Upper lobe of left lung (tissue), 4 donors: ENCODE measurements at regions not wholly inside any gene's neighbourhood (a gene's known extent, or its start where the extent isn't known, plus 50 kb on each side); places are given as distances from the start of the nearest gene placed in this dataset.

Experiments
- EP300 ChIP-seq, 4 donors: sonication (generic); formaldehyde crosslinking; IDR thresholded peaks; one replicate each; pipeline ENCODE4 v1.5.1; 2017; ENCODE audit warnings: antibody characterized with exemption in 4 of 4, control low read depth in 2 of 4
- POLR2A ChIP-seq, 4 donors: fragments of 450-650 bp; IDR thresholded peaks; one replicate each; pipeline ENCODE4 v1.5.1; 2016 to 2017; ENCODE audit warnings: antibody characterized with exemption in 4 of 4, mild to moderate bottlenecking in 2 of 4
- TF ChIP-seq, protein P1 (sequence below), 6 experiments: fragments of 450-650 bp in 4 of 6; fragments of 200-600 bp in 2 of 6; sonication (generic) in 2 of 6; IDR thresholded peaks; one replicate each; pipeline ENCODE4 v1.5.1; 2016 to 2019; ENCODE audit warnings: antibody characterized with exemption in 6 of 6

DNA sequence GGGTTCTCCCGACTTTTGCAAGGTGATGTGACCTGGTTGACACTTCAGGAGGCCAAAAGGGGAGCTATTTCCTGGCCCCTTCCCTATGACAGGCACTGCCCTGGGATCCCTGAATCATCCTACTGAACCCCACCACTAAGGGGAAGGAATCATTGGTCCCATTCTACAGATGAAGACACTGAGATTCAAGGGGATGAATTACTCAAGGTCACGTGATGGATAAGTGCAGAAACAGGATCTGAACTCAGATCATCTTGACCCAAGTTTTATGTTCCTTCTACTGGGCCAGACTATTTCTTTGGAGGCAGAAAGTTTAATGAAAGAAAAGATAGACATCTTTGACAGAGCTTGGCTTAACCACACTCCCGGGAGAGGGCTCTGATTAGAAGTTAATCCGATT, 258.7 kb downstream of the RRAGC start:
- TF ChIP-seq, protein P1, sequence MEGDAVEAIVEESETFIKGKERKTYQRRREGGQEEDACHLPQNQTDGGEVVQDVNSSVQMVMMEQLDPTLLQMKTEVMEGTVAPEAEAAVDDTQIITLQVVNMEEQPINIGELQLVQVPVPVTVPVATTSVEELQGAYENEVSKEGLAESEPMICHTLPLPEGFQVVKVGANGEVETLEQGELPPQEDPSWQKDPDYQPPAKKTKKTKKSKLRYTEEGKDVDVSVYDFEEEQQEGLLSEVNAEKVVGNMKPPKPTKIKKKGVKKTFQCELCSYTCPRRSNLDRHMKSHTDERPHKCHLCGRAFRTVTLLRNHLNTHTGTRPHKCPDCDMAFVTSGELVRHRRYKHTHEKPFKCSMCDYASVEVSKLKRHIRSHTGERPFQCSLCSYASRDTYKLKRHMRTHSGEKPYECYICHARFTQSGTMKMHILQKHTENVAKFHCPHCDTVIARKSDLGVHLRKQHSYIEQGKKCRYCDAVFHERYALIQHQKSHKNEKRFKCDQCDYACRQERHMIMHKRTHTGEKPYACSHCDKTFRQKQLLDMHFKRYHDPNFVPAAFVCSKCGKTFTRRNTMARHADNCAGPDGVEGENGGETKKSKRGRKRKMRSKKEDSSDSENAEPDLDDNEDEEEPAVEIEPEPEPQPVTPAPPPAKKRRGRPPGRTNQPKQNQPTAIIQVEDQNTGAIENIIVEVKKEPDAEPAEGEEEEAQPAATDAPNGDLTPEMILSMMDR (IDR thresholded peaks at IDR 0.05) = no peak
- TF ChIP-seq POLR2A (IDR thresholded peaks at IDR 0.05) = no peak
- no peak for TF ChIP-seq EP300 (IDR thresholded peaks at IDR 0.05)
